Ureter (tissue), 1 donor: ENCODE measurements at regions not wholly inside any gene's neighbourhood (a gene's known extent, or its start where the extent isn't known, plus 50 kb on each side); places are given as distances from the start of the nearest gene placed in this dataset.

Source experiments
- DNase-seq: peaks from one replicate; pipeline ENCODE4 v3.0.0-alpha.2; 2020; ENCODE audit warnings: low spot score
- donor health status: DM: yes; HTN: yes; CAD: no.

- DNase-seq, result no peak
These were observed 69.6 kb upstream of the MACF1 start for GRCh38 chr1:39134768-39135333.

DNA sequence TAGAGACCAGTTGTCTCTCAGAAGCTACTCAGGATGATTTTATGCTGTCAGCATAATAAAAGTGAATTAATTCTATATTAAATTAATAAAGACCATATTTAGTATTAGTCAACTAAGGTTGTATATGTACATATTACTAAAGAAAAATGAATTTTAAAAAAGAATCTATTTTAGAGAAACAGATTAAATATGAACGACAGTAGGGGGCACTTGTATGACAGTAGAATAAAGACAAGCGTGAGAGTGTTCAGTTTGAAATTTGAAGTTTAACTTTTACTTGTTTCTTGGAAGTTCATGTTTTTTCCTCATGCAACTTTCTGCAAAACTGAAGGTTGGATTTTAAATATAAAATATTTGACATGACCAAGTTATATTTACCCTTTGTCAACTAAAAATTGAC is 67.9 kb upstream of the MACF1 start:
- DNase-seq, result no peak

DNA sequence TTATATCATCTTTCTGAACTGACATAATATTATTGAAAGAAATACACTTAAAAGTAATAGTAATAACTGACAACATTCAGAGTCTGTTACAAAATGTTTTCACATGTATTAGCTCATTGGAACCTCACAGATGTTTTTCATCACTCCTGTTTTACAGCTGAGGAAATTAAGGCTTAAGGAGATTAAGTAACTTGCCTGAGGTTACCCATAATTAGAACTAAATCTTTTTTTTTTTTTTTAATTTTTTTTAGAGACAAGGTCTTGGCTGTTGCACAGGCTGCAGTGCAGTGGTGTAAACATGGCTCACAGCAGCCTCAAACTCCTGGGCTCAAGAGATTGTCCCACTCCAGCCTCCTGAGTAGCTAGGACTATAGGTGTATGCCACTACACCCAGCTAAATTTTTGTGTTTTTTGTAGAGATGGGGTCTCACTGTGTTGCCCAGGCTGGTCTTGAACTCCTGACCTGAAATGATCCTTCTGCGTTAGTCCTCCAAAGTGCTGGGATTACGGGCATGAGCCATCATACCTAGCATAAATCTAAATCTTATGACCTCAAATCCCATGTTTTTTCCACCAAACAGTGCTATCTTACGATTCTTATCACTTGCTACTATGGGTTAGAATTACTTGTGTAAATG is 64.7 kb upstream of the MACF1 start:
- DNase-seq, result no peak

- no peak for DNase-seq
These were observed 62.6 kb upstream of the MACF1 start for GRCh38 chr1:39141925-39142324.

- DNase-seq, result no peak
These were observed 62.0 kb upstream of the MACF1 start for GRCh38 chr1:39142401-39143060.

DNA sequence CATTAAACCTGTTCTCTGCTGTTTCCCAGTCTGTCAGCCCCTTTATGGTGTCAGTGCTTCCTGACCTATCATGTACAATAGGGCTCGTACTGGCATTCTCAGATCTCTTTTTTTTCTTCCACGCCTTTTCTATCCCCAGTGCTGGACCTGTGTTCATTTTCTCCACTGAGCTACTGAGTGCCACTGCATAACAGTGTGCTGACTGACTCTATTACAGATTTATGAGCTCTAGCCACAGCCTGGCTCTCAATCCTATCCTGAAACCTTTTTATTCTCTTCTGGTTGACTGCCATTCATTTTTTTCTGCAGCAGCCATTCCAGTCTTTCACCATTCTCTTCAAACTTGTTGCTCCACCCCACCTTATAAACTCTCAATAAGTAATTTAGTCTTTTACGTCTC is 59.6 kb upstream of the MACF1 start:
- DNase-seq, result no peak

- DNase-seq, result no peak
These were observed 59.0 kb upstream of the MACF1 start for GRCh38 chr1:39145331-39145965.

DNA sequence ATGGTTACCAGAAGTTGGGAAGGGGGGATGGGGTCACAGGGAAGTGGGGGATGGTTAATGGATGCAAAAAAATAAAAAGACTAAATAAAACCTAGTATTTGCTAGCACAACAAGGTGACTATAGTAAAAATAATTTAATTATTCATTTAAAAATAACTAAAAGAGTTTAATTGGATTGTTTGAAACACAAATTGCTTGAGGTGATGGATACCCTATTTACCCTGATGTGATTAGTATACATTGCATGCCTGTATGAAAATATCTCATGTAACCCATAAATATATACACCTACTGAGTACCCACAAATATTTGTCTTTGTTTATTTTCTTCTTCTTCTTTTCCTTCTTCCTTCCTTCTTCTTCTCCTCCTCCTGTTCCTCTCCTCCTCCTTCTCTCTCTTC is 57.8 kb upstream of the MACF1 start:
- DNase-seq, result no peak

DNA sequence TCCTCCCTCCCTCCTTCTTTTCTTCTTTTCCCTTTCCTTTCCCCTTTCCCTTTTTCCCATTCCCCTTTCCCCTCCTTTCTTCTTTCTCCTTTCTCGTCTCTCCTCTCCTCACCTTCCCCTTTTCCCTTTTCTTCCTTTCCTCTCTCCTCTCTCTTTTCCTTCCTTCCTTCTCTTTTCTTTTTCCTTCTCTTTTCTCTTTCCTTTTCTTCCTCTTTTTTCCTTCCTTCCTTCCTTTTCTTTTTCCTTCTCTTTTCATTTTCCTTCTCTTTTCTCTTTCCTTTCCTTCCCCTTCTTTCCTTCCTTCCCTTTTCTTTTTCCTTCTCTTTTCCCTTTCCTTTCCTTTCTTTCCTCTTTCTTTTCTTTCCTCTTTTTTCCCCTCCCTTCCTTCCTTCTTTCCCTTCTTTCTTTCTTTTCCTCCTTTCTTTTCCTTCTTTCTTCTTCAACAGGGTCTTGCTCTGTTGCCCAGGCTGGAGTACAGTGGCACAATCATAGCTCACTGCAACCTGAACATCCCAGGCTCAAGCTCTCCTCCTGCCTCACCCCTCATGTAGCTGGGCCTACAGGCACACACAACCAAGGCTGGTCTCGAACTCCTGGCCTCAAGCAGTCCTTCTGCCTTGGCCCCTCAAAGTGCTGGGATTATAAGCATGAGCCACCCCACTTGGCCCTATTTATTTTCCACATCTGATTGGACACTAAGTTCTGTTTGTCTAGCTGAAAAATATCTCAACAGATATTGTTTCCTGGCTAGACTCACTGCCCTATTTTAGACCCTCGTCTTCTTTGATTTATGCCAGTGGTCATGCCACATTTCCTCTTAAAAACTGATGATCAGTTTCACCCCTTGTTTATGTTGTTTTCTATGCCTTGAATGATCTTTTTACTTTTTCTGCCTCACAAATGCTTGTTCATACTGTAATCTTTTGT is 57.1 kb upstream of the MACF1 start:
- DNase-seq, result no peak

GRCh38 chr1:39148942-39149341 is 55.6 kb upstream of the MACF1 start:
- DNase-seq, result no peak

- DNase-seq, result no peak
These were observed 55.0 kb upstream of the MACF1 start for GRCh38 chr1:39149509-39149908.

DNA sequence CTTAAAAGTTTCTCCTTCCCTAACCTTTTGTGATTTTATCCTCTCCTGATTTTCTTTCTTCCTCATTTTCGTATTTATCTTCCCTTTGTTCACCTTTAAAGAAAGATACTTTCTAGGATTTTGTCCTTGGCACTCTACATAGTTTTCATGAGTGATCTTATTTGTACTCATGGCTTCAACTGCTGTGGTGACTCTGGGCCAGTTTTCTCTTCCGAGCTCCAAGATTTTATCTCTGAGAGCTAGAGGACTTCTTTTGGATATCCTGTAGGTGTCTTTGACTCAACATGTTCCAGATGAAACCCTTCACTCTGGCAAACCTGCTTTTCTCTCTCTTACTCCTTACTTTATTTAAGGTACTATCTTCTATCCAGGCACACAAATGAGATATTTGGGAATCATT is 53.7 kb upstream of the MACF1 start:
- DNase-seq, result no peak

- DNase-seq, result no peak
These were observed 53.2 kb upstream of the MACF1 start for GRCh38 chr1:39151267-39151666.

DNA sequence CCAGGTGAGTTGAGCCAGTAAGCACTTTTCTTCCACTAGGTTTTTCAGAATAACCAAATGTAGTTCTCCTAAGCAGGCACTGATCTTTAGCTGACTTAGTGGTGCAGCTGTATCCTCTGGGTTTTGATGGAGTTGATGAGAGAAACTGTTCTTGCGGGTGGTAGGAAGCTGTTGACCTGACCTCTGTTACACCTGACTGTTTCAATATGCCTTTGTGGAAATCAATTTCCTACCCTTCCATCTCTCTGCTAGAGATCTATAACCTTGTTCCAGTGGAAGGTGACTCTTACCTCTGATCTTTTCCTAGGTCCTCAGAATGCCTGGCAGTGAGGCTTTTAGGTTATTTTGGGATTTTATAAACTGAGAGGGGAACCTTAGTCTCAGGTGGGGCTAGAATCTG is 51.6 kb upstream of the MACF1 start:
- DNase-seq, result no peak

DNA sequence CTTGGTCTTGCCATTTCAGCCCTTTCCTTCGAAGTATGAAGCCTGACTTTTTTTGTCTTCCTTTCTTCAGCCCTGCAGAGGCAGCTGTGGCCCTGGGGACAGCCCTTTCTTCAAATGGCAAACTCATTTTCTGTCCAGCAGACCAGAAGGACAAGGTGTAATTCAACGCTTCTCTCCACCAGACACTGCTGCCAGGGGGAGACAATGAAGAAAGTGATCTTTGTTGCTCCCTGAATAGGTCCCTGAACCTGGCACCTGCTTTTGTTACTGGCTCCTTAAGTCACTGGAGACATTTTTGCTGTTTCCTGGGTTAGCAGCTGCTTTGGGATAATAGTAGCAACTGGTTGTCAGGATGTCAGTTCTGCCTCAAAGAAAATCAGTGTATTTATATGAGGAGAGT is 50.8 kb upstream of the MACF1 start:
- no peak for DNase-seq

DNA sequence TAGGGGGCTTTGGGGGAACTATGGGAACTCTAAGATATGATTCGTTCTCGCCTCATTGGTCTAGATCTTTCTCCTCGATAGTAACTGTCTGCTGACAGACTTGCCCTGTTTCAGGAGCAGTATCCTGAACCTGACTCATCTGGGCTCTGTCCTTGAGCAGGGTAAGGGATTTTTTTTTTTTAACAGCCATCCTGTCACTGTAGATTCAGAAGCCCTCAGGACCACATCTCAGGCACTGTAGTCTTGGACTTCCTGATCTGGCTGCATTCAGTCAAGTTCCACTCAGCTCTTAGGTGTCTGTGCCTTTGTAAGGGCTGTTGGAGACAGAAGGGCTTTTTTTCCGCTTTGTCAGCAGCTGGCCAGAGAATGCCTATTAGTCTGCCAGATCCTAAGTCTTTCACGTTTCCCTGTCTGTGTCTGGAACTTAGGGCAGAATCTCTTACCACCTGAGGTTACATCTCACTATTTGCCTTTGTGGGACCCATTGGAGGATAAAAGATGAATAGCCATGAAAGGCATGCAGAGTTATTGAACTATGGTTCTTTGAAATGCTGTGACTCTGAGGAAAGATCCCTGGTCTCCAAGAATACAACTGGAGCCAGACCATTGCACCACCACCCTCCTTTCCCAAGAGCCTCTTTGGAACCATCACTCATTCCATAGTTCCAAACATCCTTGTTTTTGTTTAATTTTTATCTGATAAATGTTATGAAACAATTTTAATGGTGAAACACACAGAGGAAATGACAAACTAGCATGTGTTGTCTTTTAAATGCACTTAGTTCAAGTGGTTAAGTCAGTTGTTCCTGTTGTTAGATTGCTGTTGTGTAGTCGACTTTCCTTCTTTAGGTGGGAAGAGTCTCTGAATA is 49.7 kb upstream of the MACF1 start:
- DNase-seq, result no peak
